ENCODE measurements at regions not wholly inside any gene's neighbourhood (a gene's known extent, or its start where the extent isn't known, plus 50 kb on each side); places are given as distances from the start of the nearest gene placed in this dataset.
"Not testable (repeated sequence)": the region's sequence is repeated elsewhere in the genome, so short reads cannot be mapped to it uniquely, and the experiment has no call there.

DNA sequence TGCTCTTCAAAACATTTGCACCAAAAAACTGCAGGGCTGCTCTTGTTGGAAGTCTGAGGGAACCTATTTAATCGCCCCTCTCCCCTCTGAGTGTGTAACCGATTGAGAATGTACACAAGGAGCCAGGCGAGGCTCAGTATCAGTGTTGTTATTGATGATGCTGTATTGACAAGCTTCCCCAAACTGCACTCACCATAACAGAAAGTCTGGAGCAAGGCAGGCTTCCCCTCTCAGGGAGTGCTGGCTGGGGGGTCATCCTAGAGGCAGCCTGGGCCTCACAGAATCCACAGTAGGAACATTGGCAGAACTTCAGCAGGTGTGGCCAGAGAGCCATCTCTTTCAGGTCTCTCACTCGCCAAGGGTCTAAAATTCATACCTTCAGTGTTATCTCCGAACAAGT is 58.1 kb upstream of the TUNAR start:
- ATAC-seq: no peak
- DNase-seq (ENCODE audit: low spot score): no peak

DNA sequence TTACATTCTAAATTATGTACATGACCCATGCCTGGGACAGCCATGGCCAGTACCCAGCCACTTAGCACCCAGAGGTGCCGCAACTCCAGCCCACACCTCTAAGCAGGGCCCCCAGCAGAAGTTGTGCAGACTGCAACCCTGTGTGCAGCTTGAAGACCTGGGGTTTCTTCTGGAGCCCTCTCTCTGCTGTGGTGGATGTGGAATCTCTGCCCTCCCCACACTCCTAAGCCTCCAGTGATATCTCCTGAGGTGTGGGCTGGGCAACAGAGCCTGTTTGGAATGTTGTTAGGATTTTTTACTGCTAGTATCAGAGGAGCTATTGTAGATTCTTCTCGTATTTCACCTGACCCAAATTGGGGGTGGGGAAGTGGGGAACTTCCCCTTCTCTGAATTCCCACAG is 59.4 kb upstream of the TUNAR start:
- ATAC-seq (no peak), DNase-seq (ENCODE audit: low spot score) (no peak)

DNA sequence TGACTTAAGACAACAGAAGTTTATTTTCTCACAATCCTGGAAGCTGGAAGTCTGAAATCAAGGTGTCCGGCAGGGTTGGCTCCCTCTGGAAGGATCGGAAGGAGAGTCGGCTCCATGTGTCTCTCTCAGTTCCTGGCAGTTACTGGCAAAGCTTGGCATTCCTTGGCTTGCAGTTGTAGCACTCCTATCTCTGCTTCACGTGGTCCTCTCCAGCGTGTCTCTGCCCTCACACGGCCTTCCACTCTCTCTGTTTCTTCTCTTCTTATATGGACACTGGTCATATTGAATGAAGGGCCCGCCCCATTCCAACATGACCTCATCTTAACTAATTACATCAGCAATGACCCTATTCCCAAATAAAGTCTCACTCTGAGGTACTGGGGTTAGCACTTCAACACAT is 60.1 kb upstream of the TUNAR start:
- ATAC-seq: no peak
- DNase-seq (ENCODE audit: low spot score): no peak

DNA sequence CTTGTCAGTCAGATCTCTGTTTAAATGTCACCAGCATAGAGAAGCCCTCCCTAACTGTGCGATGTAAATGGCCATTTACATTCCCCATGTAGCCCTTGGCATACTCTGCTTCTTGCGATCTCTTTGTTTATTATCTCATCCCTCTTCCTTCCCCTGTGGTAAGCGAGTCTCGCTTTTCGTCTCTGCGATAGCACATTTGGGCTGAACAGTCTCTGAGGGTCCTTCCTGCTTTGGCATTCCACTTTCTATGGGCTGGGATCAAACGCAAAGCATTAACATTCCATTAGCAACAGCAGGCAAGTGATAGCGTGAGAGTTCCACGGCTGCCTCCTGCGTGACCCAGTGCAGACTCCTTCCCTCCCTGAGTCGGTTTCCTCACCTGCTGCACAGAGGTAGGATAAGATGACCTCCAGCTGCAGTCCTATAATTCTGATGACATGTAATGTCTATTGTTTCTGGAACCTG is 61.4 kb upstream of the TUNAR start:
- DNase-seq (ENCODE audit: low spot score): no peak
- no peak for ATAC-seq

DNA sequence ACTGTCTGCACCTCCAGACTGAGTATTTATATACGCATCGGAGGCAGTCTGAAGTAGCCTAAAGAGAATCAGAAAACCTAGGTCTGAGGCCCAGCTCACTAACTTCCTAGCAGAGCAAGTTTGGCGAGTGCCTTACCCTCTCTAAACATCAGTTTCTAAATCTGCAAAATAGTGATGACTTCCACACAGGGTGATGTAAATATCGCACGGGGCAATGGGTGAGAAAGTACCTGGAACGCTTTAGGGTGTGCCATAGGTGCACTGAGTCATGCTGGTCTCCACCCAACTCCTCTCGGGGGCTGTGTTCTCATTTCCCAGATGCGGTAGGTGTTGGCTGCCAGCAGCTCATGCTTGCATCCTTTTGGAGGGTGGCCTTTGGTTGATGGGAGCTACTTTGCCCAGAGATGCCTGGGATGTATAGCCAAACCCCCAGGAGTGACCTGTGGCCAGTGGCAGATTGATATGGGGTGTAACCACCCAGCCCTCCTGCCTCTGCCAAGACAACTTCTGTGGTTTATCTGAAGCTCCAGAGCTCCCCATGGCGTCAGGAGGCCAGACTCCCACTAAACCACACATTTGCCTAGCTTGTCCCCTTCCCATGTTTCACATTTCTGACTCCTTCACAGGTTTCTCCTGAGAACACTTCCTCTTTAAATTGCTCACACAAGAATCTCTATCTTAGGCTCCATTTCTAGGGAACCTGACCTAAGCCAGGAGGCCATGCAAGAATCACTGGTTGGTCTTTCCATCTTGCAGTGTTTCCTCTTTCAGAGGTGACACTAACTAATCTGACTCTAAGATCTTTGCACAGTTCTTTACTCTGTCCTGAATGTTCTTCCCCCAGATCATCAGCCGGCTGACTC is 62.0 kb upstream of the TUNAR start:
- DNase-seq (ENCODE audit: low spot score) (no peak), ATAC-seq (no peak)

DNA sequence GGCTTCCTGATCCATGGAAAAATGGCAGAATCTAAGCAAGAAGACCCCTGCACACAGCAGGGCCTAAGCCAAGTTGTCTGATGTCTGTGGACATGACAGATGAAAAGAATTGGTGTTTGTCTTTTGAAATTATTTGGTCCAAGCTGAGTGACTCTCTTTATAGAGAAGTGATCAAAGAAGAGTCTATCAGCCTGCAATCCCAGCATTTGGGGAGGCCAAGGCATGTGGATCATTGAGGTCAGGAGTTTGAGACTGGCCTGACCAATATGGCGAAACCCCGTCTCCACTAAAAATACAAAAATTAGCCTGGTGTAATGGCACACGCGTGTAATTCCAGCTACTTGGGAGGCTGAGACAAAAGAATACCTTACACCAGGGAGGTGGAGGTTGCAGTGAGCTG is 64.8 kb upstream of the TUNAR start:
- DNase-seq (ENCODE audit: low spot score) (no peak), ATAC-seq (no peak)

DNA sequence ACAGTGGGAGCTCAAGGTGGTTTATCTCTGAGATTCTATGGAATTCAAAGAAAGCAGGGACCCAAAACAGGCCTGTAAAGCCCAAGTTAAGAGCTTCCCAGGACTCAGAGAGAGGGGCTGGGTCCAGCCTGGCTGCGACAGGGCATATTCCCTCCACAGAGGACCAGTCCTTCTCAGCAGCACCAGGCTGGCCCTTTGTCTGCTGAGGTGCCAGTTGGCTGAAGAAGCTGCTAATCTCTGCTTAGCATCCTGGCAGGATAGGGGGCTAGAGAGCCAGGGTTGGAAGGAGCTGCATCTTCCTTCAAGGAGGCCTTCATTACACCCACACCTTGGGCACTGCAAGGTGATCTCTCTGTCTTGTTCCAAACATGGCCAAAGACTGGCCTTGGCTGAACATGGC is 68.3 kb upstream of the TUNAR start:
- ATAC-seq (no peak), DNase-seq (ENCODE audit: low spot score) (no peak)

DNA sequence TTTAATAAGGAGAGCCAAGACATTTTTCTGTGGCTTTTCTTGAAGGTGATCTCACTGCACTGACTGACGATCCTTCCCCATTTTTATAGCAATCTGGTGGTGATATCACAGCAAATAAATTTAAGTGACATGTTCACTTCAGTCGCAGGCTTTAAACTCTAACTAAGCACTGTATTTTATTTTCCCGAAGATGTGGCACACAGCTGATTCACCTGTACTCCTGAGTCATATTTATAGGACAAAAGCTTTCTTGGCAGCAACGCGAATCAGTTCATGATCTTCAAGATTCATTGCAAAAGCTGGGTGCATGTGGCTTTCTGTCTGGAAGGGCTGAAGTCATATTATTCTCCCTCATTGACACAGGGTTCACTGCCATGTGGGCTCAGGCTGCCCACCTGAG is 79.8 kb upstream of the TUNAR start:
- no peak for DNase-seq (ENCODE audit: low spot score)
- ATAC-seq: no peak

DNA sequence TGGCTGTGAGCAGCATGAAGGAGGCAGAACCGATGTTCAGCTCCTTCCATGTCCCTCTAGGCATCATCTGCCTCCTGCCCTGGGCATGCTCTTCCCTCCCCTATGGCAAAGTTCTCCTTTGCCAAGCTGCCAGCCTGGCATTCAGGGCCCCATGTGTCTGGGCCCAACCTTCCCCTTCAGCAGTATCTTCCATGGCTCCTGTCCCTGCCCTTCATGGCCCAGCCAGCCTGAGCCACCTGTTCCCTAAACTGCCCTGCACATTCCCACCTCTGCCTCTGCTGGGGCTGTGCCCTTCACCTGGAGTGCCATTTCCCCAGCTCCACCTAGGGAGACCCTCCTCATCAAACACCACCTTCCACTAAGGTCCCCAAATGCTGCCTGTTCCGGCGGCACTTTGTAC is 74.0 kb upstream of the TCL1A start:
- ATAC-seq (no peak), DNase-seq (ENCODE audit: low spot score) (no peak)

DNA sequence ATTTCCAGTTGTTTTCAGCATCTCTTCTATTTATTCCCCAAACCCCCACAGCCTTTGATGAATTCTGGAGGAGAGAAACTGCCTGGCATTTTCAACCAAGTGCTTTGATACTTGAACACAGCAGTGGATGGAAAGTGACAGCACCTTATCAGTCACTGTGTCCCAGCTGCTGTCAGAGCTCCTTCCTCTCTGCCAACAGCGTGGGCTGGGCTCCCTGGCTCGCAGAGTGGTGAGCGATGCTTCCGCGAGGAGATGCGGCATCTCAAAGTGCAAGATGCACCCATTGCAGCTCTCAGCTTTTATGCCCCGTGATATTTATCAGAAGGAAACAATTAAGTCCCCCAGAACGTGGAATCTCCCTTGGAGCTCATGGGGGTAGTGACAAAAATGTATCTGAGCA is 72.6 kb upstream of the TCL1A start:
- DNase-seq (ENCODE audit: low spot score): no peak
- no peak for ATAC-seq

DNA sequence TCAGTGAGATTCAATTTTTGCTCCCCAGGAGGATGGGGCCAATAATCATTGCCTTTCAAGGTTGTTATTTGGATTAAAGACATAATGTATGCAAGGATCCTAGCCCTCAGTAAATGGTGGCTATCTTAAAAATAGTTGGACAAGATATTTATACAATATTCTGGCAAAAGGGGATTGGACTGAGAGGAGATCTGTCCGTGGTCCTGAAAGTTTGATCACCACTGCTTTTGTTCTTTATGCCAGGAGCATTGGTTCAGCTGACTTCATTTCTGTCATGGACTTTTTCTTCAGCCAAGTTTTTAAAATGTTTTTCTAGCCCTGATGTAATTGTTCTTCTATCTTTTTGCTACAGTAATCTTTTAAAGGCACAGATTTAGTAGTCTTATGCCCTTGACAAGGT is 70.2 kb upstream of the TCL1A start:
- DNase-seq (ENCODE audit: low spot score) (no peak), ATAC-seq (peak; percentile 61)

DNA sequence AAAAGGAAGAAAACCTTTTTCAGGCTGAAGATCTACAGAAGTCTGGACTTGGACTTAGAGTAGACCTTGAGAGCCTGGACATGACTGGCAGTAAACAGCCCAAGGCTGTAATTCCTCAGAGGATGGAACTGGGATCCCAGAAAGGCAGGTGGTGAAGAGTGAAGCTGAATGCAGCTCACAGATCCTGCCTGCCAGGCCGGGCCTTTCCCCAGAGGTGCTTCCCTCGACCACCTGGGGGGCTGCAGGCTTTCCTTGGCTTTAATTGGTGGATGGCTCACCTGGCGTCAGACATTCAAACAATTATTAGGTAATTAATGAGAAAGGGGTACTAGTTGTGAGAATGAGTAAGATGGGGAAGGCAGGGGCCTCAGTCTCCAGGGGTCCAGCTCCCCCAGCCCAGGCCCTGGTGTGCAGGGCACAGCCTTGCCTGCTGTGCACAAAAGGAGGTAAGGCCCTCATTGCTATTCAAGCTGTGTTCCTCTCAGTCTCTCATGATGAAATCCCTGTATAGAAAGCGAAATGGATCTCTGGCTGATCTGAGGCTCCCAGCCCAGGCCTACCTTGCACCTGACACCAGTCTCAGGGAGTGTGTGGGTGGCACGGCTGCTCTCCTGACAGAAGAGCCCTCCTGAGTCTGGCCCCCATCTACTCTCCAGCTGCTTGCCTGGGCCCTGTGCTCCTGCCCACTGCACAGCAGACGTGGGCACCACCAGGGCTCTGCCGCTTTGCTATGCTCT is 63.0 kb upstream of the TCL1A start:
- ATAC-seq (no peak), DNase-seq (ENCODE audit: low spot score) (no peak)

DNA sequence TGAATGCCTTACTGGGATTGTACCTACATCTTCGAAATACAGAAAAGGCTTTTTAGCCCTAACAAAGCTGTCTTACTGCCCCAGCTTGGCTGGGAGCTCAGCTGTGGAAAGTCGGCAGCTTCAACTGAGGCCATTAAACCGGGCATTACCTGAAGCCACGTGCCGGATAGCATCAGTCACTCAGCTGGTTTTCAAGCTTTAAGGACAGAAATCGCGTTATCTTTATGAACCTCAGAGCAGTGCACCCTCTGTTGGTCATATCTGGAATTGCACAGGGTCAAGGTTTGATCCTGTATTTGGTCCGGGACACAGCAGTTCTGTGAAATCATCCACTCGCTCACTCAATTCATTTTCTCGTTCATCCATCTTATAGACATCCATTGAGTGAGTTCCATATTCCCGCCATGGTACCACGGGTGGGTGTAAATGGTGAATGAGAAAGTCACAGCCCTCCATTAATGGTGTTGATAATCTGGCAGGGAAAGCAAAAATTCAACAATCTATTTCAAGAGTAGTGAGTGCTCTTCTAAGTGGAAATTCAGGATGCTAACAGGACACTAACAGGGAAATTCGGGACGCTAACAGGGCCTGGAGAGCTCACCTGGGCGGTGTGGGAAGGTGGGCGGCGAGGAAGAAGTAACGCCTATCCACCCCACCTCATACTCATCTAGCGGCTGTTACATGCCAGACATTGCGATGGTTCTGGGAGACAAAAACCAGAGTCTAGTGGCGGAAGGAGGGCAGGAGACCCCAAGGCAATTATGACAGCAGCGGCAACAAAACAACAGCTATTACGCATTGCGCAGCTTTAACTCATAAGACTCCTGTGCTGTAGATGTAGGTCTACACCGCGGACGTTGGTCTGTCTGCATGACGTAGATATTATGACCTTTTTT is 60.6 kb upstream of the TCL1A start:
- DNase-seq (ENCODE audit: low spot score) (peak; percentile 48), ATAC-seq (peak; percentile 90)

DNA sequence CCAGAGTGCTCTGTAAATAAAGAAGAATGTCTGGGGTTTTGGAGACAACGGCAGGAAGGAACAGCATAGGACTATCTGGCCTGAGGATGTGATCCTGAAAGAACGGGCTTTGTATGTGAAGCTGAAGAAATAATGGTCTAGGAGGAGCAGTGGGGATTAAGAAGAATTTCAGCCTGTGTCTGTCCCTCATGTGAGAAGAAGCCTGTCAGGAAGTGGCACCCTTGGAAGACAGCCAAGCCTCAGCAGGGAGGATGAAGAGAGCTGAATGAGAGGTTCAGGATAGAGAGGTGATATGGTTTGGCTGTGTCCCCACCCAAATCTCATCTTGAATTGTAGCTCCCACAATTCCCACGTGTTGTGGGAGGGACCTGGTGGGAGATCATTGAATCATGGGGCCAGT is 56.9 kb upstream of the TCL1A start:
- DNase-seq (ENCODE audit: low spot score) (no peak), ATAC-seq (no peak)

DNA sequence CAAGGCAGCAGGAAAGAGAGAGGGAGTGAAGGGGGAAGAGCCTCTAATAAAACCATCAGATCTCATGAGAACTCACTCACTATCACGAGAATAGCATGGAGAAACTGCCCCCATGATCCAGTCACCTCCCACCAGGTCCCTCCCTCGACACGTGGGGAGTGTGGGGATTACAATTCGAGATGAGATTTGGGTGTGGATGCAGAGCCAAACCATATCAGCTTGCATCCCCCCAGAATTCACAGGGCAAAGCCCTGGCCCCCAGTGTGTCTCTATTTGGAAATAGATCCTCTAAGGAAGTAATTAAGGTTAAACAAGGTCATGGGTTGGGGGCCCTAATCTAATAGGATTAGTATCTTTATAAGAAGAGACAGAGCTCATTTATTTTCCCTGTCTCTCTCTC is 56.1 kb upstream of the TCL1A start:
- no peak for DNase-seq (ENCODE audit: low spot score)
- no peak for ATAC-seq

DNA sequence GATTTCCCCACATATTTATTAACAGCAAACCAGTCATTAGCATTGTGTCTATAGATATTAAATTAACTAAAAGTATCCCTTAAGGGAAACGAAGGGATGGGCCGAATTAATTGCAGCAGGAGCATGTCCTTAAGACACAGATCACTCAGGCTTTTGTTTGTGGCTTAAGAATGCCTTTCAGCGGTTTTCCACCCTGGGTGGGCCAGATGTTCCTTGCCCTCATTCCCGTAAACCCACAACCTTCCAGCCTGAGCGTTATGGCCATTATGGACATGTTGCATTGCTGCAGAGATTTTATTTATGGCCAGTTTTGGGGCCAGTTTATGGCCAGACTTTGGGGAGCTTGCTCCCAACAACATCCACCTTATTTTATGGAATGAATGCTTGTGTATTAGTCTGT is 55.5 kb upstream of the TCL1A start:
- DNase-seq (ENCODE audit: low spot score); ATAC-seq: not testable (repeated sequence)

DNA sequence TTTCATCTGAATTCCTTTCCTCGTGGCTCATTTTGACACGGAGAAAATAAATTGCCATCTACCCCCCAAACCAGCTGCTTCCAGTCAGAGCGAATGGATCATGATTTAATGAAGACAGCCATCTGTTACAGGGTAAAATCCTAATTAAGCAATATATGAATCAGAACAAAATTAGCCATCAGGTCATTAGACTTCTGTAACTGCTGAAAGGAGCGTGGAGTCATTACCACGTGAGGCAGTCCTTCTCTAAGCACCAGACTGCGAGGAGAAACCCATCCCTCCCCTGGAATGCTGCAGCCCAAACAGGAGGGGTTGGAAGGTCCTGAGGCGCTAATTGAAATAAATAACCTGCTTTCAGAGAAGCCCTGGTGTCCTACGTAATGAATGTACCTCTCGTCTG is 51.1 kb upstream of the TCL1A start:
- ATAC-seq: no peak
- DNase-seq (ENCODE audit: low spot score): no peak

DNA sequence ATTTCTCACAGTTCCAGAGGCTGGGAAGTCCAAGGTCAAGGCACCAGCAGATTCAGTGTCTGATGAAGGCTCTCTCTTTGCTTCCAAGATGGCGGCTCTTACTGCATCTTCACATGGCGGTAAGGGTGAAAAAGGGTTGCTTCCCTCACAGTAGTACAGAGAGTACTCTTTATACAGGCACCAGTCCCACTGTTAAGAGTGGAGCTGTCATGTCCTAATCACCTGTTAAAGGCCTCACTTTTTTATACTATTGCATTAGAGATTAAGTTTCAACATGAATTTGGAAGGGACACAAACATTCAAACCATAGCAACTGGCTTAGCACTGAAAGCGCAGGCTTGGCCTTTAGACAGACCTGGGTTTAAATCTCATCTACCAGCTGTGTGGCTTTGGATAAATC is 50.0 kb upstream of the TCL1A start:
- DNase-seq (ENCODE audit: low spot score) (no peak), ATAC-seq (no peak)

Measured in left lobe of liver (tissue), 2 donors.